Hippocampal formation (tissue), 2 donors: ENCODE measurements at regions not wholly inside any gene's neighbourhood (a gene's known extent, or its start where the extent isn't known, plus 50 kb on each side); places are given as distances from the start of the nearest gene placed in this dataset.

Experiments used
- DNase-seq, 2 donors: peaks; one replicate each; lab custom pipeline; 2025; lab: John Stamatoyannopoulos, UW

DNA sequence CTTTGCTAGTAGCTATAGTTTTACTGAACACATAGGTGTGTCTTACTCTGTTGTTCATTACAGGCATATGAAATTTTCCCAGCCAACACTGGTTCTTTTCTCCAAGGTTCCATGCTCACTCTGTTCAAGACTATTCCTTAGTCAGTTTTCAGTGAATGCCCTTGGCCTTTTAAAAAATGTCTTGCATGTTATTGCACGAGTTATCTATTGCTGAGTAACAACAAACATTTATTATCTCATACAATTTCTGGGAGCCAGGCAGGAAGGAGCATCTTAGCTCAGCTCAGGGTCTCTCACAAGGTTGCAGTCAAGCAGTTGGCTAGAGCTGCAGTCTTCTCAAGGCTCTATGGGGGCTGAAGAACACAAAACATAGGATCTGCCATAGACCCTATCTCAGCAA is 223.5 kb downstream of the BTG1 start:
- no peak for DNase-seq

DNA sequence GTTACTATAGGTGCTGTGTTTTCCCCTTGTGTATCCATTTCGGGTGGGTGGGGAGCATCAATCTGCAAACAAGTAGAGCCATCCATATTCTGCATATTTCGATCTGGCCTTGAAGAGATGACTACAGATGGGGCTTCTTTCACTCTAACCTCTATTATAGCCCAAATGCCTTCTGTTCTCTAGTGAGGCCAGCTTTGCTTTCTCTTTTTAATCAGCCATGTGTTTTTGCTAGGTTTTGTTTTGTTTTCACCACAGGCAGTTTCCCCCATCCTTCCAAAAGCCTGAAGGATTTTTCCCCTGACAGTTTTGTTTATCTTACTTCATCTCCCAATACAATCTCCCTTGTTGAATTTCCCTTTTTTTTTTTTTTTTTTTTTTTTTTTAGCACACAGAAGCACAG is 224.1 kb downstream of the BTG1 start:
- DNase-seq = no peak

DNA sequence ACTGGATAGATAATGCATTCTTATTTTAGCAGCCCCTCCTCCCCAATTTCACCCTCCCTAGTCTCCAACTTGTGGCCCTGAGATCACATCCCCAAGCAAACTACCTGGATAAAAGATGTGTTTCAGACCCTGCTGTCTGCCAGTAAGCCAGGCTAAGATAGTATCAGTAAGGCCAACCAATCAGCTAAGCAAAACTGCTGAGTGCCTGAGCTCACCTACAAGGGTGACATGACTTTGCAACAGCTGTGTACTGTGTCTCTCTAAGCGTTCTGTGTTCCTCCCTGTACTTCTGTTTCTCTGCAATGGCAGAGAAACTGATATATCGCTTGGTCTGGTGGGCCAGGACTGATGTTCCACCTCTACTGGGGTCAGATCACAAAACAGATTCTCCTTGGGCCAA is 224.9 kb downstream of the BTG1 start:
- no peak for DNase-seq

DNA sequence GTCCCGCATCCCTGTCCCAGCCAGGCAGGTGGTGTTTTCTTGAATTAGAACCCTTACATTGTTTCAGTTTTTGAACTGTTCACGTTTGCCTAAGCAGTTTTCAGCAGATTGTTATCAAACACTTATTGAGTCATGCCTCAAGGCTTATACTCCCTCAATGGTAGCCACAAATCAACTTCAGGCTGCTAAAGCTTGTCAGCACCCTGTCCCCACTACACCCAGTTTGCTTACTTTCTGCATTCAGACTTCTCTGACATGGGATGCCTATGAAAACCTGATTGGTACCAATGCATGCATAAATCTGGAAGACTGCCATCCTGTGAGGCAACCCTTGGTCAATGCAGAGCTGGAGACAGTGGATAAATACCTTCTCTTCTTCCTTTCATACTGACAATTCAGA is 225.4 kb downstream of the BTG1 start:
- DNase-seq = no peak

DNA sequence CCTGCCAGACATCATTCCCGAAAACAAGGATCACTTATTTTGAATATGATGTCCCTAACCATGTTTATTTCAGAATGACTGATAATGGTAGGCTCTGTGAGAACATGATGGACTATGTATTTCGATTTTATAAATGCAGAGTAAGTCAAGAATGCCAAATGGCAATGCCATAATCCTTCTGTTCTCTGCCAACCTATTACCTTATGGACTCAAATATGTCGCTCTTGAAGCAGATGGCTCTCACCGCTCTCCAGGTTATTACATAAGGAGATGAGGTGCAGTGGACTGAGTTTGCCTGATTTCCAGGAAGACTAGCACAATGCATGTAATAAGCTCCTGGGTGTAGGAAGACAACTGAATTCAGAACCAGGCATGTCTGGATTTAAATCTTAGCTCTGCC is 227.2 kb downstream of the BTG1 start:
- peak in 1 of 2 donors; percentile 27 for DNase-seq

DNA sequence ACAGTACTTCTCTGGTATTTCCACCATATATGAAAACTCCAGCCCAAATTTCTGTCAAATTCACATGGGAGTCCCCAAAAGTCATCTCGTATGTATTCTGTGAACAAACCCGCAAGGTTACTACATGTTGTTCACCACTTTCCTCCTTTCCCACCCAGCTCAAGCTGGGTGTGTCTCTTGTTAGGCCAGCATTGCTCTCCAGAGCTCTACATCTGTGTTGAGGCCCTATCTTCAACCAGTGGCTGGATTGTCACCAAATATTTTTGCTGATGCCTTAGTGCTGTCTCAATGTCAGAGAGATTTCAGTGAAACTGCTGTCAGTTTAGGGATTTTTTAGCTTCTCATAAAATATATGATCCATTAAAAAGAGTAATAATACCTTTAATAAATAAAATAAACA is 230.9 kb downstream of the BTG1 start:
- DNase-seq = no peak

DNA sequence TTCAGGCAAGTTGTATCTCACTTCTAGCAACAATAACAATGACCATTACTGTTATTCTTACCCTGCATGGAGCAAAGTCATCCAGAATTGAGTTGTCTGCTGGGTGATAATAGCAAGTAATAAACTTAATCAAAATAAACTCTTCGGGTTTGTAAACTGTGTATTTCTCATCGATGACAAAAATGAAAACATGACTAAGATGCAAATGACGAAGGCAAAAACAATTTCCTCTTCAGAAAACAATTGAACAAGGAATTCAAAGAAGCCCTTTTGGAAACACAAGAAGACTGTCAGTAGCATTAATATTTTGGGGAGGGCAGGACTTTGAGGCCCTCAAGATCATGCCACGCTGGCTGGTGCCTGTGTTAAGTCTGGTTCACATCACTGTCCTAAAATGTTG is 232.0 kb downstream of the BTG1 start:
- no peak for DNase-seq

DNA sequence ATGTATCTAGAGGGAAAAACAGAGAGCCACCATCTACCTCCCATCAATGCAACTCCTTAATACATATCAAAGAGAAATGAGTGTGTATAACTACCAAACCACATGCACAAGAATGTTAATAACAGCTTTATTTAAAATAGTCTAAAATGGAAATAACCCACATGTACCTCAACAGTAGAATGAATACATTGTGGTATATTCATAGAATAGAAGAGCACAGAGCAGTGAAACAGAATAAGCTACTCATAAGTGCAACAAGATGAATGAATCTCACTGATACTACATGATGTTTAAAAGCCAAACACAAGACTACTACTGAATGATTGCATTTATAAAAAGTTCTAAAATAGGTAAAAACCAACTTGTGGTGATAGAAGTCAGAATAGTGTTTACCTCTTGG is 232.5 kb downstream of the BTG1 start:
- no peak for DNase-seq

DNA sequence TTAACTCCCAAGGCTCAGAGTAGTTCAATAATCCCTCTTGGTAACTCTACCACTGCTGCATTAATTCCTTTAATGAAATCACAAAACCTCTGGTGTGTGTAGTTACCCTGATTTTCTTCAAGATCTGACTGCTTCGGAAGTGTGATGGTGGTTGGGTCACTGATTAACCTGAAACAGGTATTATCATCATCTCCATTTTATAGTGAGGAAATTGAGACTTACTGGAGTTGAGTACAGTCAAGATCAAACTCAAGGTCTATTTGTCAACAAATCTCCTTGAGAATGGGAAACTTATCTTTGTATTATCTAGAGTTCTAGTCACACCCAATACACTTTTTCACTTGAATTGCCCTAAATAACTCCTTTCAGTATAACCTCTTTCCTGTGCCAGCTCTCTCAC is 233.5 kb downstream of the BTG1 start:
- no peak for DNase-seq

DNA sequence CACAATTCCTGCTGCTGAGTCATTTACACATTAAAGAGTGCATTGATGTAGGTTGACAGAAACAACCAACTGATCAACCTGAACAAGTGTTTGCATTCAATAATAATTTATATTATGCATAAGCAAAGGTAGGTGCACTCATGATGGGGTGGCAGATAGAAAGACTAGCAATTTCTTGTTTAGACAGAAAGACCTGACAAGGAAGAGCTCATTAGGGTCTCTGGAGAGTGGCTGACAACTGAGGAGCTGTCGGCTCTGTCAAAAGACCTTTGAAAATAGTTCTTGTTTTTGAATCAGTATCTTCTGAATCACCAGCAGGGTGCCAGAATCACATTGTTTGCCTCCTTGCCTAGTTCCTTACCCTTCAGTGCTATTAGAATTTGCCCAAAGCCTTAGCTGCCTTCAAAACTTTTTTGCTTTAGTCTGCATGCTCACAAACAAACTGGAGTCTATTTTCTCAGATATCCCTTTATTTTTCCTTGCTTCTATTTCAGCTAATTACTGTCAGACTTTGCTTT is 234.7 kb downstream of the BTG1 start:
- DNase-seq = no peak

DNA sequence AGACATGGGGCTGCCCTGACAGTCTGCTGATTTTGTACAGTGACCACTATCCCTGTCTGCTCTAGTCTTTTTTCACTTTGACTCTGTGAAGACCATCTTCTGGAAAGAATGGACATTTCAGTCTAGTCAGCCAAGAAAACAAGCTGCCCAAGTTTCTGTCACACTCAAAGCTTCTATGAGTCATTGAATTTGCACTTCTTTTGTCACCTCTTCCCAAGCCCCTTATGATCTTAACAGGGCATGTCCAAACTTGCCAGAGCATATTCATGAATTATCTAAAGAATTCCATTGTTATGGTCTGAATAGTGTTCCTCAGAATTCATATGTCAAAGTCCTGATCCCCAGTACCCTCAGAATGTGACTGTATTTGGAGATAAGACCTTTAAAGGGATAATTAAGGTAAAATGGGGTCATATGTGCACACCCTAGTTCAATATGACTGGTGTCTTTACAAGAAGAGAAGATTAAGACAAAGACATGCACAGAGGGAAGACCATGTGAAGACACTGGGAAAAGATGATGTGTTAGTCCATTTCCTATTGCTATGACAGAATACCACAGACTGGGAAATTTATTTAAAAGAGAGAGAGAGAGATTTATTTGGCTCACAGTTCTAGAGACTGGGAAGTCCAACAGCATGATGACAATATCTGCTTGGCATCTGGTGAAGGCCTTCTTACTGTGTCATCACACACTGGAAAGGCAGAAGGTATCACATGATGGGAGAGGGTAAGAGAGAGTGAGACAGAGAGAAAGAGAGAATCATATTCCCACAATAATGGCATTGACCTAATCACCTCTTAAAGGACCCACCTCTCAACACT is 242.6 kb downstream of the BTG1 start:
- no peak for DNase-seq

DNA sequence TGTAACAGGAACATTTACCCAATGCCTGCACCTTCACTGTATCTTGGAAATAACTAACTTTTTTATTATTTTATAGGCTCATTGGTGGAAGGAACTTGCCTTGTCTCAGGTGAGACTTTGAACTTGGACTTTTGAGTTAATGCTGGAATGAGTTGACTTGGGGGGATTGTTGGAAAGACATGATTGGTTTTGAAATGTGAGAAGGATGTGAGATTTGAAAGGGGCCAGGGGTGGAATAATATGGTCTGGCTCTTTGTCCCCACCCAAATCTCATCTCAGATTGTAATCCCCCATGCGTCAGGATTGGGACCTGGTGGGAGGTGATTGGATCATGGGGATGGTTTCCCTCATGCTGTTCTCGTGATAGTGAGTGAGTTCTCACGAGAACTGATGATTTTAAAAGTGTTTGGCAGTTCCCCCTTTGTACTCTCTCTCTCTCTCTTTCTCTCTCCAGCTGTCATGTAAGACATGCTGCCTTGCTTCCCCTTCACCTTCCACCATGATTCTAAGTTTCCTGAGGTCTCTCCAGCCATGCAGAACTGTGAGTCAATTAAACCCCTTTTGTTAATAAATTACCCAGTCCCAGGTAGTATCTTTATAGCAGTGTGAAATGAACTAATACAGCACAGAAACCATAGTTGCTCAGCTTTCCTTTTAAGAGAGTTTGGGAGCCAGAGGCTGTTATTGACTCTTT is 244.1 kb downstream of the BTG1 start:
- no peak for DNase-seq

DNA sequence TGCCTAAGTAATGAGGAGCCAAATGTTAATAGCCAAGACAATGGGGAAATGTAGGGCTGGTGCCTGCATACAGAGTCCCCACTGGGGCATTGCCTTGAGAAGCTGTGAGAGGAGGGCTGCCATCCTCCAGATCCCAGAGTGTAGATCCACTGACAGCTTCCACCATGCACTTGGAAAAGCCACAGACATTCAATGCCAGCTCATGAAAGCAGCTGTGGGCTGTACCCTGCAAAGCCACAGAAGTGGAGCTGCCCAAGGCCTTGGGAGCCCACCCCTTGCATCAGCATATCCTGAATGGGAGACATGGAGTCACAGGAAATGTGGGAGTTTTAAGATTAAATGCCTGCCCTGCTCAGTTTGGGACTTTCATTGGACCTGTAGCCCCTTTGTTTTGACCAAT is 244.7 kb downstream of the BTG1 start:
- DNase-seq = no peak

DNA sequence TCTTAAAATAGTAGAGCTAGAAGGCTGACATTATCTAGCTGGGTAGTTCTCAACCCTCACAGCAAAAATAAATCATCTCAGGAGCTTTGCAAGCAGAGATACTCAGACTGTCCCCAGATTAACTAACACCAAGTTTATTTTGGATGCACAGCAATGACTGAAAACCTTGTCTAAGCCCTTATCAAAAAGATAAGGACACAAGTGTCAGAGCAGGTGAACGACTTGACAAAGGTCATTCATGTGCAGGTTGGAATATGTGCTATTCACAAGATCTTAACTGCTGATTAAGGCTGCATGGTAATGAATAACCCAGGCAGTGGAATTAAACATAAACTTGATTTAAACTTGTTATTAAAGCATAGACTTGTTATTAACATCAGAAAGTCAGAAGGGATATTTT is 246.6 kb downstream of the BTG1 start:
- DNase-seq = no peak

DNA sequence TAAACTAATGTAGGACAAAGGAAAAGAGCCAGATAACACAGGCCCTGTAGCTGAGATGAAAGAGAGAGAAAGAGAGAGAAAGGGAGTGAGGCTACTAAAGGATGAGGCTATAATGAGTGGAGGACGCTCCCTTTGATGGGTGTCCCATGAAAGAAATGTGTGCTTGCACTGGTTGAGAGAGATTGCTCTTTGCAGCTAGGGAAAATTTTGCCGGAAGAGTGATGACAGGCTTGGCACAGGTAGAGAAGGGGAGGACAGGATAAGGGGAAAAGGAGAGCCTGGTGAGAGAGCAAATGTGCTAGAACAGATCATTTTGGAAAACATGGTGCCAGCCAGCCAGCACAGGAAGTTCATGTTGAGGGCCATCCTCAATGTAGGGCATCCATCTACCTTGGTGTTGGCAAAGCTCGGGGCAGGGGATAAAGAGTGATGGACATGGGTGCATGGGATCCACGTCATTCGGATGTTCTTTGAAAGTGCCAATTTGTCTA is 248.6 kb downstream of the BTG1 start:
- no peak for DNase-seq

DNA sequence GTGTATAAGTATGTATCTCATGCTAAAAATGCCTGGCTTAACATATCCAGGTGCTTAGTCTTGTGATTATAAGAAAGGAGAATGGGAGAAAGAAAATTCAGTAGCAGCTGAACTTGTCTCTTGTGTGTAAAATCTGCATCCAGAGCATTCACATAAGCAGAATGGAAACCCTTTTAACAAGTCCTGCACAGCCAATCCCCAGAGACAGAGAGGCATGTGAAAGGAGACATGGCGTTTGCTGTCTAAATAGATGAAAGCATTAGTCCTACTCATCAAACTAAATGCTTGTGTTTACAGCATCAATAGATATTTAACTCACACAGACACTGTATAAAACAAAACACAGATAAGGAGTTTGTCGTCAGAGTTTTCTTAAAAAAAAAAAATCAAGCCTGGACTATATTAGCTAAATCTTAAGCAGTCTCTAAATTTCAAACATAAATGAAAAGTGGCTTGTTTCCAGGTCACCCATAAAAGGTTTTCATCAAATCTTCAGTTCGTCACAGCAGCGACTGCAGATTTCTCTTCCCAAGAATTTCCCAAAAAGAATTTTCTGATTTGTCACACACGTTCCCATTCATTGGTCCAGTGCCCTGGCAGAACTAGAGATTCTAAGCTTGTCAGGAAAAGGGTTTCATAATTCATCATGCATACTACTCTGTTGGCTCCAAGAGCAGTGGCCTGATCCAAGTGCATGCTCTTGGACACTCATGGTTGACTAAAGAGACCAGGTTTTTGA is 249.2 kb downstream of the BTG1 start:
- no peak for DNase-seq

DNA sequence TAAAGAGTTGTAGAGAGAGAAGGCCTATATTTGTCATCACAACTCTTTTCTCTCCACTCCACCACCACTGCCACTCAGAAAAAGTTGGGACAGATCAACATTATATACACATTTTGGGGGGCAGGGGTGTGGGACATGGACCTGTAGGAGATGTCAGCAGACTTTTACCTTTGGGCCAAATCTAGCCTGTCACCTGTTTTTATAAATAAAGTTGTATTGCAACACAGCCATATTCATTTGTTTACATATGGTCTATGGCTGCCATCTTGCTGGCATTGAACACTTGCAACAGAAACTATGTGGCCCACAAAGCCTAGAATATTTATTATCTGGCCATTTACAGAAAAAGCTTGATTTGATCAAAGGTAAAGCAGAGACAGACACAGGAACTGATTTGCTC is 250.7 kb downstream of the BTG1 start:
- DNase-seq = no peak

DNA sequence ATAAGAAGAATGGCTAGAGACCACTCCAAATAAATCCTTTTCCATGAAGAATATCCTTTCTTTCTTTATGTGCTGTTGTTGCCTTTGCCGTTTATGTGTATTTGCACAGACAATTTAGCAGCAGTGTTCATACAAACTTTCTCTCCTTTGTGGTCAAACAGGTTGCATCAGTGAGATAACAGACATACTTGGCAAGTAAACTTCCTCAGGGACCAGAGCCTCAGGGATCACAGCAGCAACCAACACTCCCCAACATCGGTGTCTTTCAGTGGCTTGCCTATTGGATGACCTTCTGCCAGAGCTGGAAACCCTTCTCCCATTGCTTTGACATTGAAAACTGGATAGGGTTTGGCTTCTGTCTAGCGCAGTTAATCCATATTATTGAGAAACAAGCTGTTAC is 252.2 kb downstream of the BTG1 start:
- no peak for DNase-seq

DNA sequence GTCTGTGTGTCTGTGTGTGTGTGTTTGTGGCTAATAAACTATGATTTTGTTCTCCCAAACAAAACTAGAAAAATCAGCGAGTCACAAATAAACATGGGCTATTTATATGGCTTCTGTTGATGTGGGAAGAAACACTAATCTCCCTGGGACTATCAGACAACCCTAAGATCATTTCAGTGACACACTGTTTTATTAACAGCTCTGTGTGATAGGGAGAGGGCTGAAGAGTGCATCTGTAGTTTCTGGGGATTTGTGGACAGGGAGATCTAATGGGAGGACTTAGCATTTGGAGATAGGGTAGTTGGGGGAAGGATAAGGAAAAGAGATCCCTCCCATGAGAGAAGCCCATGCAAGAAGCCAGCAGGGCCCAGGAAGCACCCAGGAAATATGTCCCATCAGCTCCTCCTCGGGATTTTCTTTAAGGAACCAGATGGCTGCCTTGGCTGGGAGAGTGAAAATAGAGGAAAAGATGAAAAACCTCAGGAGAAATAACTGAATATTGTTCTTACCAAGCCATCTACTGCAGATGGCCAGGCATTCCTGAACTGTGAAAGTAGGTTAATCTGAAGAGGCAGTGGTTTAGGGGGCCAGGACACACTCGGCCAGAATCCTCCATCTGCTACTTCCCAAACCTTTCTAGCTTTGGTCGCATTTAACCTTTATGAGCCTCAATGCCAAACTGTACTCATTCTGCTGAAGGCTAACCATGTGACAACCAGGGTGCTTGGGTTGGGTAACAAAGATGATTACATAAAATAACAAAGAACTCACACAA is 253.4 kb downstream of the BTG1 start:
- DNase-seq = no peak

DNA sequence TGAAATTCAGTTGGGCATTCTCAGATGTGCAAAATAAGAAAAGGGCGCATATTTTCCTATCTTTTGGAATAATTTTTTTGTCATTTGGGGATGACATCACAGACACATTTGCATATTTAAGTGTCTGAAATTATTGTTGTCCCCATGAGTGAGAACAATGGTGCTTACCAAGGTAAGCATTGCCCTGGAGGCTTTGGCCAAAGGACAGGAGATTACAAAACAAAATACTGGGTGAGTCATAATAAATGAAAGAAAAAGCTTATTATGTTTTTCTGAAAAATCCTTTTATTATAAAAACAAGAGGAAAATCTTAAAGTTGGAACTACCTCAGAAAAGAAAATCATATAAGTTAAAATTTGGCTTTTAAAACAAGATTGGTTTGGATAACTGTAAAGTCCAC is 254.9 kb downstream of the BTG1 start:
- no peak for DNase-seq

DNA sequence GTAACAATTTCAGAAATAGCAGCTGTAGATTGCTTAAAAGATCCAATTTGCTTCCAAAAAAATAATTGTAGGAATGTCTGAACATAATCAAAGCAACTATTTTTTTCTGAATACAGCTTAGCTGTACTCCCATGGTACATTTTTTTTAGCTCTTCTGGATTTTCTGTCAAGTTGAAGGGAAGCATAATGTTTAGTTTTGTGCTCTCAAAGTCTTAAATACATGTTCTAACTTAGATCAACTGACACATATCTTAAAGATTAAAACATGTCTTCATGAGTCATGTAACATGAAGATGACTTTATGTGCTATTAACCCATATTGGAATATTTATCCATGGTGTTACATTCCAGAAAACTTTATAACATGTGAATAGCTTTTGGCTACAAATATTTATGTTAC is 255.7 kb downstream of the BTG1 start:
- no peak for DNase-seq

DNA sequence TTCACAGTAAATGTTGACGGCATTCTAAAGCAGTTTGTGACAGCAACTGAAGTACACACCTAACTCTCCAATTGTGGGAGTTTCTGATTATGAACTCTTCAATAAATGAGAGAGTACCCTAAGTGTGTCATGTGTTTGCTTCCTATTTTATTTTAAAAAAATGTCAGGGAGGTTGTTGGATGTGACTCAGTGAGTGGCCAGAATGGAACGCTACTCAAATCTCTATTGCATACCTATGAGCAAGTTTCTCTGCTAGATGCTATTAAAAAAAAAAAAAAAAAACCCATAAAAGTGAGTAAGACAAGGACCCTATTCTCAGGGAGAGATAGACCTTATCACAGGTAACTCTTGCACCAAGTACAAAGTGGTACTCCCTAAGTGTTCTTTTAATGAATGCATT is 256.6 kb downstream of the BTG1 start:
- DNase-seq = no peak
